WTC11 (cell line): ENCODE measurements at regions not wholly inside any gene's neighbourhood (a gene's known extent, or its start where the extent isn't known, plus 50 kb on each side); places are given as distances from the start of the nearest gene placed in this dataset.

Experiments
- ATF1 ChIP-seq: sonication (generic); formaldehyde crosslinking; IDR thresholded peaks from 2 replicates; pipeline ENCODE4 v1.8.1; 2023; ENCODE audit warnings: mild to moderate bottlenecking, moderate library complexity, missing genetic modification reagents
- CREM ChIP-seq: sonication (generic); formaldehyde crosslinking; IDR thresholded peaks from 2 replicates; pipeline ENCODE4 v1.8.1; 2022; ENCODE audit warnings: mild to moderate bottlenecking, missing genetic modification reagents, moderate library complexity
- CTCF ChIP-seq: fragments of 200-600 bp; IDR thresholded peaks from 2 replicates; pipeline ENCODE4 v1.8.0; 2022; ENCODE audit warnings: antibody characterized with exemption
- ESRRA ChIP-seq: sonication (generic); formaldehyde crosslinking; IDR thresholded peaks from 2 replicates; pipeline ENCODE4 v1.8.1; 2022; ENCODE audit warnings: mild to moderate bottlenecking, missing genetic modification reagents, borderline replicate concordance
- KAT7 ChIP-seq: sonication (generic); formaldehyde crosslinking; IDR thresholded peaks from 2 replicates; pipeline ENCODE4 v1.8.1; 2023; ENCODE audit warnings: missing genetic modification reagents, mild to moderate bottlenecking, borderline replicate concordance
- SMAD3 ChIP-seq: sonication (generic); formaldehyde crosslinking; IDR thresholded peaks from 2 replicates; pipeline ENCODE4 v1.8.0; 2022; ENCODE audit warnings: missing genetic modification reagents, mild to moderate bottlenecking, borderline replicate concordance
- TCF7 ChIP-seq: sonication (generic); formaldehyde crosslinking; IDR thresholded peaks from 2 replicates; pipeline ENCODE4 v1.8.0; 2022; ENCODE audit warnings: mild to moderate bottlenecking, low read depth, missing genetic modification reagents, moderate library complexity
- TEAD4 ChIP-seq: sonication (generic); formaldehyde crosslinking; IDR thresholded peaks from 2 replicates; pipeline ENCODE4 v1.8.0; 2022; ENCODE audit warnings: mild to moderate bottlenecking, missing genetic modification reagents
- ZNF138 ChIP-seq: sonication (generic); formaldehyde crosslinking; conservative IDR thresholded peaks from 2 replicates; pipeline ENCODE4 v1.8.1; 2022; ENCODE audit warnings: mild to moderate bottlenecking, moderate library complexity, missing genetic modification reagents
- TF ChIP-seq, protein P1 (sequence below): sonication (generic); formaldehyde crosslinking; IDR thresholded peaks from 2 replicates; pipeline ENCODE4 v1.8.1; 2023; ENCODE audit warnings: mild to moderate bottlenecking, missing genetic modification reagents, moderate library complexity
- TF ChIP-seq, protein P2 (sequence below): sonication (generic); formaldehyde crosslinking; IDR thresholded peaks from 2 replicates; pipeline ENCODE4 v1.8.1; 2023; ENCODE audit warnings: mild to moderate bottlenecking, missing genetic modification reagents
- TF ChIP-seq, protein P3 (sequence below): sonication (generic); formaldehyde crosslinking; IDR thresholded peaks from 2 replicates; pipeline ENCODE4 v1.8.0; 2022; ENCODE audit warnings: mild to moderate bottlenecking, missing genetic modification reagents

GRCh38 chr2:2932189-2932588 lies 445.4 kb downstream of the EIPR1 start:
- TF ChIP-seq CTCF (no peak), KAT7 (CRISPR knock-in tag) (no peak), TCF7 (CRISPR knock-in tag) (no peak), ZNF138 (CRISPR knock-in tag) (no peak), ESRRA (no peak), ATF1 (no peak), CREM (CRISPR knock-in tag) (no peak), TEAD4 (CRISPR knock-in tag) (no peak), SMAD3 (CRISPR knock-in tag) (no peak)
- TF ChIP-seq, protein P1, sequence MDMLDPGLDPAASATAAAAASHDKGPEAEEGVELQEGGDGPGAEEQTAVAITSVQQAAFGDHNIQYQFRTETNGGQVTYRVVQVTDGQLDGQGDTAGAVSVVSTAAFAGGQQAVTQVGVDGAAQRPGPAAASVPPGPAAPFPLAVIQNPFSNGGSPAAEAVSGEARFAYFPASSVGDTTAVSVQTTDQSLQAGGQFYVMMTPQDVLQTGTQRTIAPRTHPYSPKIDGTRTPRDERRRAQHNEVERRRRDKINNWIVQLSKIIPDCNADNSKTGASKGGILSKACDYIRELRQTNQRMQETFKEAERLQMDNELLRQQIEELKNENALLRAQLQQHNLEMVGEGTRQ (CRISPR knock-in tag) = no peak
- TF ChIP-seq, protein P2, sequence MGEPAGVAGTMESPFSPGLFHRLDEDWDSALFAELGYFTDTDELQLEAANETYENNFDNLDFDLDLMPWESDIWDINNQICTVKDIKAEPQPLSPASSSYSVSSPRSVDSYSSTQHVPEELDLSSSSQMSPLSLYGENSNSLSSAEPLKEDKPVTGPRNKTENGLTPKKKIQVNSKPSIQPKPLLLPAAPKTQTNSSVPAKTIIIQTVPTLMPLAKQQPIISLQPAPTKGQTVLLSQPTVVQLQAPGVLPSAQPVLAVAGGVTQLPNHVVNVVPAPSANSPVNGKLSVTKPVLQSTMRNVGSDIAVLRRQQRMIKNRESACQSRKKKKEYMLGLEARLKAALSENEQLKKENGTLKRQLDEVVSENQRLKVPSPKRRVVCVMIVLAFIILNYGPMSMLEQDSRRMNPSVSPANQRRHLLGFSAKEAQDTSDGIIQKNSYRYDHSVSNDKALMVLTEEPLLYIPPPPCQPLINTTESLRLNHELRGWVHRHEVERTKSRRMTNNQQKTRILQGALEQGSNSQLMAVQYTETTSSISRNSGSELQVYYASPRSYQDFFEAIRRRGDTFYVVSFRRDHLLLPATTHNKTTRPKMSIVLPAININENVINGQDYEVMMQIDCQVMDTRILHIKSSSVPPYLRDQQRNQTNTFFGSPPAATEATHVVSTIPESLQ (CRISPR knock-in tag) = no peak
- TF ChIP-seq, protein P3, sequence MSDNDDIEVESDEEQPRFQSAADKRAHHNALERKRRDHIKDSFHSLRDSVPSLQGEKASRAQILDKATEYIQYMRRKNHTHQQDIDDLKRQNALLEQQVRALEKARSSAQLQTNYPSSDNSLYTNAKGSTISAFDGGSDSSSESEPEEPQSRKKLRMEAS (CRISPR knock-in tag) = no peak
